Stimulated activated CD8-positive, alpha-beta memory T cell treated with anti-CD3 and anti-CD28 coated beads, Interleukin-4, amount 100 ng/mL, for 48 hours (primary cell): ENCODE measurements at regions not wholly inside any gene's neighbourhood (a gene's known extent, or its start where the extent isn't known, plus 50 kb on each side); places are given as distances from the start of the nearest gene placed in this dataset.
"Not testable (repeated sequence)": the region's sequence is repeated elsewhere in the genome, so short reads cannot be mapped to it uniquely, and the experiment has no call there.

ENCODE experiments used
- DNase-seq: peaks from one replicate; pipeline ENCODE4 v3.0.0-alpha.2; 2020

DNA sequence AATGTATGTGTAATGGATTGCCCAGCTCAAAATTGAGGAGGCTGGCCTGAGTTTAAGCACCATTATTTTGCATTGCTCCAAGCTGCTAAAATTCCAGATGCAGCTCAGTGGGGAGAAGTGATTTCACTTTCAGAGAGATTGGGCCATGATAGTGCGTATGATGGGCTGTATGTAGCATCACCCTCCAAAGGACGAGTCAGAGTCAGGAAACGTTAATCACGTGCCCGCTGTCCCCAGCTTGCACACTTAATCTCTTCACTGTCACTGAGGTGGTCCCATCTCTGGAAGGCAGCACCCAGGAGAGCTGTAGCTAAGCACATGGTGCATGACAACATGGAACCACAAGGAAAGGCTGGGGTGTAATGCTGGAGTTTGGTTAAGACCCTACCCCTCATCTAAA, 337.4 kb downstream of the ANAPC1 start:
- DNase-seq: not testable (repeated sequence)

DNA sequence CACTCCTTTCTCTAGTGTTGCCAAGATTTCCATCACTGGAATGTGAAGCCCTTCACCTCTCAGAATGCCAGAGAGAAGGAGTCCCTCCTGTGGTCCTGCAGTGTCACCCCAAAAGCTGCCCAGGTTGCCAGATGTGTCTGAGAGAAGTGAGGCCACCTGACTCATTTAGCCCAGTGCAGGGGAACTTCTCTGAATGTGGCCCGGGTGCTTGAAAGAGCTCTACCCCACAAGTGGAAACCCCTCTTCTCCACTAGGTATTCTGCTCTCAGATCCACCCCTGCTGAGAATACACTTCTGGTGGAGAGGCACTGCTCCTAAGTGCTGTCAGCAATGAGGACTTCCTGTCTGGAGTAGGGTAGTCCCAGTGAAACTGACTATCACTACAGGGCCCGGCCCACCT, 334.8 kb downstream of the ANAPC1 start:
- not testable (repeated sequence) for DNase-seq

DNA sequence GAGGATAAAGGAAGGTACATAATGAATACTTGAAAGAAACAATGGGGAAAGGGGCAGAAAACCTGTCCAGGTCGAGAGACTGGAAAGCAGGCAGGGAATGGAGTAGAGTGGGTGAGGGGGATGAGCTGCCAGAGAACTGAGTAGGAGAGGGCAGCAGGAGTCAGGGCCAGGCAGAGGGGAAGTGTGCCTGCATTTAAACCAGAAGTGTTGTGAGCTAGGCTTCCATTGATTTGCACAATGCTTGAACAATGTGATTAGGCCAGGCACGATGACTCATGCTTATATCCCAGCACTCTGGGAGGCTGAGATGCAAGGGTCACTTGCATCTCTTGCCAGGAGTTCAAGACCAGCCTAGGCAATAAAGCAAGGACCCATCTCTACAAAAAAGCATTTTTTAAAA, 332.6 kb downstream of the ANAPC1 start:
- not testable (repeated sequence) for DNase-seq

DNA sequence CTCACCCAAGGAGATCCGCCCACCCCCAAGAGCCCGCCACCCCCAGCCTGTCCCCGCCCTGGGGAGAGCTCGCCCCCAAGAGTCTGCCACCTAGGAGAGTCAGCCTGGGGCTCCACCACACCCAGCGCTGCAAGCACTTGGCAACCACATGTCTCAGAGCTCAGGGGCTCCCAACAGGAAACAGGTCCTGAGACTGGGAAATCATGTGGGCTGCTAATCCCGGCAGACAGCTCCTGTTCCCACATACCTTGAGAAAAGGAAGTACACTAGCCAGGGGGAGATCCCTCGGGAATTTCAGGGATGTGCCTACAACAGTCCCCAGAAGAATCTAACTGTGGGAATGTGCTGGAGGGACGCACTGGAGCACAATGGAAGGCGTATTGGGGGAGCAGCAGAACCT, 331.4 kb downstream of the ANAPC1 start:
- DNase-seq: not testable (repeated sequence)

DNA sequence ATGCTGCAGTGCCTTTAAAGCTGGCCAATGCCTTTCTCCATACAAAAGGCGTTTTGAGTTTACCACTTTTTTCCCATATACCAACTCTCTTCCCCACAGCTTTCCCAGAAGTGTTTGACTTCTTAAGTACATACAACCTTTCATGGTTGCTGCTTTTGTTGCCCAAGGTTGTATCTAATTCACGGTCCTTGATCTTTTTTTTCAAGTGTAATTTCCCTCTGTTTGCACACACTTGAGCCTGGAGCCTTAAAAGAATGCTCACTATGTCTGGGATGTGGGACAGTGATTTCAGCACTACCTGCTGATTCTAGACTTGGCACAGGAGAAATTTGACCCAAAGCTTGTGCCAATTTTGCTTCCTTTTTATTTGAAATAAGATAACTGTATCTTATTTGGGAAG, 324.7 kb downstream of the ANAPC1 start:
- DNase-seq: not testable (repeated sequence)

DNA sequence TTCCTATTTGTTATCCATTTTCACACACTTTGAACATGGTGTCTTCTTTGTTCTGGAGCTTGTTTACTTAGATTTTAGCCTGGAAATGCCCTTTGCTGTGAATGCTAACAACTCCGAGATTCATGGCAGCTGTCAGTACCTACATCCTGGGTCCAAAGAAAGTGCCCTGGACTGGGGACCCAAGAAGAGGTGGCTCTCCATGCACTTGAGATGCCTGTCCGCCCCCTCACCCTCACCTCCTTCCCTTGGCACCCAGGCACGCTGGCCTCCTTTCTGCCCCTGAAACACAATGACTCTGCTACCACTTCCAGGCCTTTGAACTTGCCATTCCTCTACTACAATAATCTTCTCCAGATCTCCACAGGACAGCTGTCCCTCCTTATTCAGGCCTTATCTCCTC, 324.2 kb downstream of the ANAPC1 start:
- not testable (repeated sequence) for DNase-seq

DNA sequence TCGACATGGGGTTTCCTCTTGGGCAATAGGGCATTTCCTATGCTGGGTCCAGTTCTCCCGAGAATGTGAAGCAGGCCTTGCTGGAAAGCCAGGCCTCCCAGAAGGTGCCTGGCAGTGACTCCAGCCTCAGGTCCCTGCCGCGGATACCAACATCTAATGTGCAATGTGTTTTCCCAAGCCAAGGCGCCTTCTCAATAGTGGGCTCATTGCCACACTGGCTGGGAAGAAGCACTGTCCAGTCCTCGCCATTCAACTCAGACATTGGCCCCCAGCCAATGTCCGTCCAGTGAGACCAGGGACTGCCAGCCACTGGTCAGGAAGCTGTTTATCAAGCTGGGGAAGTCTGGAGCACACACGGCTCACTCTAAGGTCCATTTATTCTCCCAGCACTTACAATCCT, 317.9 kb downstream of the ANAPC1 start:
- not testable (repeated sequence) for DNase-seq

DNA sequence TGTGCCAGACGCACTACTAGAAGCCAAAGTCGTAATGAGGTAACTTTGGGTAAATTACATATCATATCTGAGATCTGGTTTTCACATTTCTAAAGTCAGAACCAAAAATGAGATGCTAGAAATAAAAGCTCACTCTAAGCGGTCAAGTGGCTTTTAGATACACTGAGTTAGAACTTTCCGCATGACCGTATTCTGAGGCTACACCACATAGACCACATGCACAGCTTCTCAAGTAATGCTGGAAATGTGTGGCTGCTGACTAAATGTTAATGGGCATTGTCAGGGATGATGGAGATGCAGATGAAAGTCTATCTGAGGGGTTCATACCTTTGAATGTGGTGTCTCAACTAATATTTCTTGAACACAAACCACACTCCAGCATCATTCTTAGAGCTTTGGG, 316.8 kb downstream of the ANAPC1 start:
- DNase-seq: not testable (repeated sequence)

DNA sequence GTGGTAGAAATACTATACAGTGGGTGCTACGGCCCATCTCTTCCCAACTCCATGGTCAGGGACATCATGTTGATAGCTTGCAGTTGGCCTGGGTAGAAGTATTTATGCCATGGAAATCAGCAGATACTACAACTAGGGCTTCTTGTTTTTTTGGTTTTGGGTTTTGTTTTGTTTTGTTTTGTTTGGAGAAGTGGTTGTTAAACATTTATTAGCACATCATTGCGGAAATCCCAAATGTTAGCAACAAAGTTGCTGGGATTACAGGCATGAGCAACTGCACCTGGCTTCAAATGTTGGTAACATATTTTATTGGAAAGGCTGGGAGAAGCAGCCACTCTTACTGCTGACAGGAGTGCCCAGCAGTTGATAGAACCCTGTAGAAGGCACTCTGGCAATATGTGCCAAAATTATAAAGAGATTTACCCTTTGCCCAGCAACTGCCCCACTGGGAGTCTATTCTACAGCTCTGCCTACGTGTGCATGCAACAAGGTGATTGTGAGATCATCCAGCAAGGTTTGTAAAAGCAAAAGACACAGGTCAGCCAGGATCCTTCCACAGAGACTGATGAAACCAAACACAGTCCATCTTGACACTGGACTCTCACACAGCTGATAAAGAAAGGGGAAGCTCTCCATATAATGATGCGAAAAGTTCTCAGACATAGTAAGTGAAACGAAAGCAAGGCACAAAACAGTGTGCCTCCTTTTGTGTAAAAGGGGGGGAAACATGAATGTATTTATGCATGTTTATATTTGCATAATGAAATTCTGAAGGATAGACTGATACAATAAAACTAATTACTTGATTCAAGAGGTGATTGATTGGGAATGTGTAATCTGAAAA, 314.4 kb downstream of the ANAPC1 start:
- not testable (repeated sequence) for DNase-seq

DNA sequence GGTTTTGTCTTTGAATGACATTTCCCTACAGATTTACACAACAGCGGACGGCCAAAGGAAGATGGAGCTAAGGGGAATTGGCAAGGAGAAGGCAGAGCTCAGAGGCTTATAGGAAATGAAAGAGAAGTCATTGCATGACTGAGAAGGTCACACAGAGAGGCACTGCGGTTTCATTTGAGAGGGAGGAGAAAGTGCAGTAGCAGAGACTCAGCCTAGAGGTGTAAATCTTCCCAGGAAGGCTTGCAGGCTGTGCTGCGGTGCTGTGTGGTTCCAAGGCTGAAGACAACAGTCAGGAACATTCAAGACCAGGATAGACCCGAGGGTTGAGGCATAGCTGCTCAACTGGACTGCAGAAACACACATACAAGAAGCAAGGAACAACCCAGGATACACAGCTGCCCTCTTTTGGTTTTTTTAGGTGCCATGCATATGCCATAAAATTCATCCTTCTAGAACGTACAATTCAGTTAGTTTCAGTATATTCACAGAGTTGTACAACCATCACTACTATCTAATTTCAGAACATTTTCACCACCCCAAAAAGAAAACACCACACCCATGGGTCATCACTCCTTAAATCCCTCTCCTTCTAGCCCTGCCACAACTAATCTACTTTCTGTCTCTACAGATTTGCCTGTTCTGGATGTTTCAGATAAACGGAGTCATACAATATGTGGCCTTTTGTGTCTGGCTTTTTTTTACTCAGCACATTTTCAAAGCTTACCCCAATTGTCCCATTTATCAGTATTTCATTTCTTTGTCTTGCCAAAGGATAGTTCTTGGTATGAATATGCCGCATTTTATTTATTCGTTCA, 313.5 kb downstream of the ANAPC1 start:
- DNase-seq: not testable (repeated sequence)

DNA sequence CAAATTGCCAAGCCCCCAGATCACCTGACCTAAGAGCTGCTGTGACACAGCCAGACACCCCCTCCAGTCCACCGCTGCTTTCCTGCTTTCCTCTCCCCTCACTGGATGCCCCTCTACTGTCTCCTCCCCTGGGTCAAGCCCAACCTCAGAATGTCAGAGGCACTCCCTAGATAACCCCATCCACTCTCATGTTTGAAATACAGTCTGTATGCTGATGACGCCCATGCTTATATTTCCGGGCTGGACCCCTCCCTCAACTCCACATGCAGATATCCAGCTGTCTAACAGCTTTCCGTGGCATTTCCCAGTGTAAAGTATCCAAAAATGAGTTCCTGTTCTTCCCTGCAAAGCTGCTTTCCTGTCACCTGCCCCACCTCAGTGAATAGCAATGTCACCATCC, 309.2 kb downstream of the ANAPC1 start:
- DNase-seq: not testable (repeated sequence)

DNA sequence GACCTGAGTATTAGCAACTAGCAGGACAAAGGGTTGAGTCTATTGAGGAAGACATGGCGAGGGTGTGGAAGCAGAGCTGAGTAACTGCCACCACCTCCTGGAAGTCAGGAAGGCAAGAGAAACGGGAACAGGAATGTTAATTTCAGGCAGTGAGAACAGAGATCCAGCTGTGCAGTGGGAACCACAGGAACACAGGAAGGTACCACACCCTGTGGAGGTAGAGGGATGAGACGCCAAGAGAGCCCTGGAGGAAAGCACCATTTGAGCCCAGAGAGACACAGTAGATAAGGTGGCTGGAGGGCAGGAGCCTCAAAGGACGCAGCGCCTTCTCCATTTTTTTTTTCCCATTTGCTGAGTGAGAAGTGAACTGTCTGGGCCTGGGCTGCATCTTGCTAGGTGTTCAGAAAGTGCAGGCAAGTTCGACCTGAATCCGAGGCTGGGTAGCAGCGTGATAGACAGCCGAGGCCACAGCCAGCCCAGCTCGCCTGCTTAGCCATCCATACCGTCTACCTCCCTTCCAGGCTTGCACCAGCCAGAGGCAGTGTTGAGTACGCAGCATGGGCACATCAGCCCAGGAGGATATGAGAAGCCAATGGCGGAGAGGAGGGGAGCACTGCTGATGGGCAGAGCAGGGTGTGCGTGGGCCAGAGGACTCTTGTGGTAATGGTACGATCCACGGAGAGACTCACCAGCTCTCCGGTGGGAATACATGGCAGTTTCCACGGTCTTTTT, 306.7 kb downstream of the ANAPC1 start:
- DNase-seq: not testable (repeated sequence)

DNA sequence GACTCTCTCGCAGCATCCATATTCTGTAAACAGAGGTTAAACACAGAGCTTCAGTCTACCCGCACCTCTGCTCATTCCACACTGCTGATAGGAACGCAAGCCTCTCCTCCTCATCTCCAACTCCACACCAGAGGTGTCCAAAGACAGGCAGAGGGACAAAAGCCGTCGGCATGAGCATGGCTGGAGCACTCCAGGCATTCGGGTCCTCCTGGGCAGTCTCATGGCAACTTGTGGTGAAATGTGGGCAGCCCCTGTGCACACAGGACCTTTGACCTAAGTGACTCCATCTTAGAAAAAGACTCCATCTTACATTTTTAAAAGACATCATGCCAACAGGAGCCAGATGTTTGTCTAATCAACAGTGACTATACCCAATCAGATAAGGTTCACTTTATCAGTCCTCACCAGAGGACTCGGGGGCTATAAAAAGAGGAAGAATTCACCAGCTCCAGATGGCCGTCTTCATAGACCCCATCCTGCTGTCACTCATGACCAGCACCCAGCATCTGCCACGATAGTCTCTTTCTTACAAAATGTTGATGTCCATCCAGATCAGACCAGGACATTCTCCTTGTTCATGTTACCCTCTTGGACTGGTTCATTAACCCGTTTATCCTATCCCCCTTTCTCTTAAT, 304.4 kb downstream of the ANAPC1 start:
- not testable (repeated sequence) for DNase-seq

DNA sequence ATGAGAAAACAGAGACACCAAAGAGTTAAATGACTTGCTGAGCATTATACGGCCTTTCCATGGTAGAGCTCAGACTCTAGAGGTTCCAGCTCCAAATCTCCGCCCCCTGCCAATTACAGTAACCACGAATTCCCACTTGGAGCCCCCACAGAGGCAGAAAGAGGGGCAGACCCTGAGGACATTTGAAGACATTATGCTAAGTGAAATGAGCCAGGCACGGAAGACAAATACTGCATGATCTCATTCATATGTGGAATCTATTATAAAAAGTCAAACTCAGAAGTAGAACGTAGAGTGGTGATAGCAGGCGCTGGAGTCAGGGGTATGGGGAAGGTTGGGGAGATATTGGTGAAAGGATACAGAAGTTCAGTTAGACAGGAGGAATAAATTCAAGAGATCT, 303.4 kb downstream of the ANAPC1 start:
- not testable (repeated sequence) for DNase-seq

DNA sequence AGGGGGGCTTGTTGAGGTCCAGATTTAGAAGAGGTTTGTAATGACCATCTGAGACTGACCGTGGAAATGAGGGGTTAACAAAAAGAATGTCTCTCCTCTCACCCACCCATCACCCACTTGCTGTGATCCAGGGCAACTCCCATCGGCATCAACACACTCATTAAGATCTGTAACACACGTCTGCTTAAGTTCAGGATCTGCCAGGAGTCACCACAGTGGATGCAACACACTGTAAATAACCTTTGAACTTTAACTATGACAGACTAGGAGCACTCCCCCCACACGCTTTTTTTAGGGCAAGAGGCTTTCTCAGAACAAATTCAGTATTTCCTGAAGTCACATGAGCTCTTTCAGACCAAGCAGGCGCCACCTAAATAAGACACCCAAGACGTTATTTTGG, 301.9 kb downstream of the ANAPC1 start:
- DNase-seq: not testable (repeated sequence)

DNA sequence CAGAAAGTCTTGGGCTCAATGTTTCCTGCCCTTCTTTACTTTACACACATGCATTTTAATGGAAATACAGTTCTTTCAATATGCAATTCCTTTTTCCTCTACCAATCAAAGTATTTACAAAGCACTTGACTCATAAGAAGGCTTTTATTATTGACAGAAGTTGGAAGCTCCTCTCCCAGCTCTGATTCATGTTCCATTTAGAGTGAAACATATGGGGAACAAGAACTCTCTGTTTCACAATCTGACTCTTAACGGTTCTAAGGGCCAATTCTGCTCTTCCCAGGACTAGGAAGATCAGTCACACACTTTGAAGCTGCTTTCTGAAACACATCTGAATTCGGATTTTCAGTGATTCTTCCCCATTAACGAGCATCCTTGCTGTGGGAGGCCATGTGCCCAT, 300.5 kb downstream of the ANAPC1 start:
- not testable (repeated sequence) for DNase-seq

DNA sequence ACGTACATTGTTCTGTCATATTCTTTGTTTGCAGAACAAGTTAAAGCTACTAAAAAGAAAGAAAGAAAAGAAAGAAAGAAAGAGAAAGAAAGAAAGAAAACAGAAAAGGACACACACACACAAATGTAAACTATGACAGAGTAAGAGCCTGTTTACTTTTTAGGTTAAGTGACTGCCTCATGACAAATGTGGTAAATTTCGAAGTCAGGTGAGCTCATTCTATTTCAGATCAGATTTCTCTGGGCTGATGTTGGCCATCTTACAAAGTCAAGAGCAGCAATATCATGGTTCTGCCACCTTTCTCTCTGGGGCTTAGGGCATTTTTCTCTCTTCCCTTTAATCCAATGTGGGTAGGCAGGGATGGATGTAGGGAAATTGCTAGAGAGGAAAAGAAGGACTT, 299.5 kb downstream of the ANAPC1 start:
- not testable (repeated sequence) for DNase-seq

DNA sequence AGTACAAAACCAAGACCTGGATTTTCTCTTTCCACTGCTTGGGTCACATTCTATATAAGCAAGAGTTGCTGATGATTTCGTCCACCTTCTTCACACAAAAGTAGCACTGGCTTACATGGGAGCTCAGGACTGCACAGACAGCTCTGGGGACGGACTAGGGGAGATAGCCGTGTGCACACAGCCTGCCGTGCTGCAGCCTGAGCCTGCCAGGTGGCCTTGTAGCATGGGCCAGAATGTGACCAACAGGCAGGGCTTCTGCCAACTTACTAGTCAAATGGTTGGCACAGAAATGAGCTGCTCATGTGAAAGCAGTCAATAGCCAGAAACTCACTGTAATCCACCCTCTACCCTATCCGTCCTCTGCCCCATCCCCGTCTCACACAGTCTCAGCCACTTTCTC, 299.0 kb downstream of the ANAPC1 start:
- DNase-seq: not testable (repeated sequence)

DNA sequence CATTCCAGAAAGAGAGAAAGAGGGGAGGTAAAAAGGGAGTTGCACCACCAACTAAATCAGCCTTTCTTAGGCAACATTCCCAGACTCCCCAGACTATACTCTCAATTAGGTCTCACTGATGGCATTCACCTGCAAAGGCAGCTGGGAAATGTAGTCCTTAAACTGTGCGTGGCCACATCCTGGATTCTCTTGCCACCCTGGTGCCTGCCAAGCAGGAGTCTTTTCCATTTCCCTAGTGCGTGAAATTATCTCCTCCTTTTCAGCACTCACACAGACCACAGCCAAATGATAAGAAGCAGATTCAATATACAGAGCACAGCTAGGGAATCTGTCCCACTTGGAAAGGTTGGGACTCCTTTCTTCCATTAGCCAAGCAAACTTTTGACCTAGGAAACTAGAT, 298.0 kb downstream of the ANAPC1 start:
- not testable (repeated sequence) for DNase-seq

DNA sequence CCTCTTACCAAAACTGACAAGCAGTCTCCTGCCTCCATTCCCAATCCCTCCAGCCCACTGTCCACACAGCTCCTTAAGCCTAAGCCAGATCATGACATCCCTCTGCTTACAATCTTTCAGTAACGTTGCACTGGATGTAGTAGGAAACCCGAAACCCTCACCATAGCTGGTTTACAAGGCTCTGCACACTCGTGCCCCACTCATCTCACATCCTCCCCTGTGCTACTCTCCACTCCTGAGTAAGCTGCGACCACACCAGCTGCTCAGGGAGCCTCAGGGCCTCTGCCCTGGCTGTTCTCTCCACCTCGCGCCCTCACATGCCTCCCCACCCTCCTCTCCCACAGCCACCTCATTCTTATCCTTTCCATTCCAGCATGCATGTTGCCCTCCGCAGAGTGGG, 288.9 kb downstream of the ANAPC1 start:
- DNase-seq: not testable (repeated sequence)

DNA sequence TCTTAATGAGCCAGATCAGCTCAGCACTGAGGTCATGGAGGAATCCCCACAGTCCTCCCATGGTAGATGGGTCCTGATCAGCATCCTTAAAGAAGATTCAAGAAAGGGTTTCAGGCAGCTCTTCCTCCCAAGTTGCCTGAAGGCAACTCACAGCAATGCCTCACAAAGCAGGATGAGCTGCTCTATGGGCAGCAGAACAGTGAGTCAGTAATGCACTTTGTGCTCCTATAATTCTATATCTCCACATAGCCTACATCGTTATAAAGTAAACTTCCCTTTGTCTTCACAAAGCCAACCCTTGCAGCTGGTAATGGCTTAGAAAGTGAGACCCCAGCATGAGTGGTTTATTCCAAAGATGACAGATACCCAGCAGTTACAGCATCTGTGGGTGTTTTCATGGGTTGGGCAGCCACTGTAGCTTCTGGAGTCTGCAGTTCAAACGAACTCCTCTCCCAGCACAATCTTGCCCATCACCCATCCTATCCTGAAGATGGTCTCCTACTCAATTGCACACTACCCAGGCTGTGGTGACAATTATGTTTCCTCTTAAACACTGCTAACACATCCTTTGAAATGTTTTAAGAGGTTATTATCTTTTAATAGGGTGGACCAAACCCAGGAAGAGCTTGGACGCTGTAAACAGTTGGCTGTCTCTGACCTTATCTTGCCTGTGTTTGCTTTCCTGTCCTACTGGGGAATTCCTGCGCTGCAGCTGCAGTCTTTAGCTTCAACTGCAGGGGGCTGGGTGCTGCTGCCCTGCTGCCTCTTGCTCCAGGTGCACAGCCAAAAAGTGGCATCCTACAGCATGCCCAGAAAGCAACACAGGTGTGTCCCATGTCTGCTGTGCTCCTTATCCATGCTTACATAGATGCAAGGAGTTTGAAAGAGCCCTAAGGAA, 286.9 kb downstream of the ANAPC1 start:
- not testable (repeated sequence) for DNase-seq

DNA sequence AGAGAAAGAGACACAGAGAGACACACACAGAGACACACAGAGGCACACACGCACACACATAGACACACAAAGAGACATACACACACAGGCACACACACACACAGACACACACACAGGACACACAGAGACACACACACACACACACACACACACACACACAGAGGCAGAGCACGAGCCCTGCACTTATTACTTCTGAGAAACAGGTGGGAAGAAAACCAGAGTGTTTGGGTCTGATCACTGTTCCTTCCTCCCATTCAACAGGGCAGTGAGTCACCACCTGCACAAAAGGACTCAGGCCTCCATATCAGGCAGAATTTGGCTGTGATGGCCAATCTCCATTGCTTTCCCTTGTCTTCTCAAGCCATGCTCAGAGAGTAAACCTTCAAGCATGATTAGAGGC, 285.0 kb downstream of the ANAPC1 start:
- DNase-seq: not testable (repeated sequence)
